ENCODE measurements at regions not wholly inside any gene's neighbourhood (a gene's known extent, or its start where the extent isn't known, plus 50 kb on each side); places are given as distances from the start of the nearest gene placed in this dataset.

DNA sequence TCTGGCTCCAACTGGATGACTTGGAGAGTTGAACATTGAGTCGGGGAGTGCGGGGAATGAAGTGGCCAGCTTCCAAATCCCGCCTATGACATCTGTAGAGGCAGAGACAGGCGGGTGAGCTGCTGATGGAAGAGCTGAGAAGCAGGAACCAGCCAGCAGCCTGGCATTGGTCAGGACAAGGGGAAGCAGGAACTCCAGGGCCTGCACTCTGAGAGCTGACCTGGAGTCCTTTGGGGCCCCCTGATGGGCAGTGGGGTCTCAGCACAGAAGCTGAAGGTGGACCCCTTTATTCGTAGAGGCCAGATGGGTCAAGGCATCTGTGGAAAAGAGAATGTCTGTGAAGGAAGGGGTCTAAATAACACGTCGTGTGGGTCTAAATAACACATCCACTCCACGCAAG is 57.0 kb downstream of the SEC61G start:
- ATAC-seq (replicated peaks in 6 of 8) = no peak
- Histone ChIP-seq H3K27ac (no peak overlapping the region), H3K4me3 (no peak overlapping the region), H3K4me1 (replicated peaks in 1 of 2) (no peaks in the 10 kb centered on the region)
- 6 to 100% (median 92%) methylated on average over 3 to 6 of the region's 8 CpGs; no CpG with 5 or more reads in 3 of the 10 experiments for WGBS, 10 experiments
- in situ Hi-C loops (cut with MboI; ENCODE audit: low pct_unique_long_range_greater_than_20kb in 2 of 9, low sequenced_read_pairs in 9 of 9, unreplicated experiment in 9 of 9) = no loop called here

DNA sequence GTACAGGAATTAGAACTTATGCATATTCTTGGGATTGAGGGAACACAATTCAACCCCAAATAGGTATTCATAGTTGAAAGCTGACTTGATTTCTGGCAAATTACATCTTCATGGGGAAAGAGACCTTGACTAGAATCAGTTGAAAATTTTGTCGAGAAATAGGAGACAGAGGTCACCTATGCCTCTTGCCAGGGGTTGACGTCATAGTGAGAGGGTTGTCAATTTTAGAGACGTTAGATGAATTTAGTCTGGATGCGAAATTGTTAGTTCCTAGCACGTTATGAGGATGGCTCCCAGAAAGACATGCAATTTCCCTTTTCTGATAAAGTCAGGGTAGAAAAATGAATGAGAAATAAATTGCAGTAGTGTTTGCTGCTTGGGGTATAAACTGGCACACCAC is 59.3 kb downstream of the SEC61G start:
- in situ Hi-C loops (cut with MboI; ENCODE audit: low pct_unique_long_range_greater_than_20kb in 2 of 9, low sequenced_read_pairs in 9 of 9, unreplicated experiment in 9 of 9) = no loop called here
- no peak overlapping the region for H3K27ac ChIP-seq
- no peaks in the 10 kb centered on the region for H3K4me1 ChIP-seq (replicated peaks in 1 of 2)
- no peak overlapping the region for H3K4me3 ChIP-seq
- no peak for ATAC-seq (replicated peaks in 6 of 8)
- whole genome bisulfite sequencing, 10 experiments = 0 to 100% (median 50%) methylated on average over 1 to 5 of the region's 5 CpGs; no CpG with 5 or more reads in 1 of the 10 experiments

DNA sequence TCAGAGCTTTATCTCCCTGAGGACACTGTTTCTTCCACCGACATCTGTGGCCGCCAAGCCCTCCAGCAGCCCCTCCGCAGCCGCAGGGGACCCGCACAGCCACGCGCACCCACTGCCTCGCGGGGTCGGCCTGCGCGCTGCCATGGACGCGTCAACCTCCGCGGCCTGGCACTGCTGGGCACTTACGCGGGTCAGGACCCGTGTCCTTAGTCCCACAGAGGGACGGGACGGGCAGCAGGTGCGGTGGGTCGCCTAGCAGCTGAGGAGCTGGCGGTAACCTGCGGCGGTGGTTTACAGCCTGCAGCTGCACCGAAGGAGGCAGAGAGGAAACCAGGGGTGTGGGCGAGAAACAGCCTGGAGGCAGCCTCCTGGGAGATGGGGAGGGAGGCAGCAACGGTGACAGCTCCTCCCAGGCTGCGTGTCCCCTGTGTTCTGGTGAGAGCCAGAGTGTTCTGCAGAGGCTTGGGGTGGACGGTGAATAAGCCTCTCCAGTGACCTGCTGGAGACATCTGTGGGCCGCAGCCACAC is 61.3 kb downstream of the SEC61G start:
- 45 to 91% (median 81%) methylated on average over 2 to 21 of the region's 32 CpGs; no CpG with 5 or more reads in 6 of the 10 experiments for WGBS, 10 experiments
- in situ Hi-C loops (cut with MboI; ENCODE audit: low pct_unique_long_range_greater_than_20kb in 2 of 9, low sequenced_read_pairs in 9 of 9, unreplicated experiment in 9 of 9) = no loop called here
- Histone ChIP-seq H3K4me1 (replicated peaks in 1 of 2) (peaks cover 0 to 2% of the 10 kb centered on the region in 2 donors), H3K4me3 (no peak overlapping the region), H3K27ac (no peak overlapping the region)
- ATAC-seq (replicated peaks in 6 of 8) = no peak

DNA sequence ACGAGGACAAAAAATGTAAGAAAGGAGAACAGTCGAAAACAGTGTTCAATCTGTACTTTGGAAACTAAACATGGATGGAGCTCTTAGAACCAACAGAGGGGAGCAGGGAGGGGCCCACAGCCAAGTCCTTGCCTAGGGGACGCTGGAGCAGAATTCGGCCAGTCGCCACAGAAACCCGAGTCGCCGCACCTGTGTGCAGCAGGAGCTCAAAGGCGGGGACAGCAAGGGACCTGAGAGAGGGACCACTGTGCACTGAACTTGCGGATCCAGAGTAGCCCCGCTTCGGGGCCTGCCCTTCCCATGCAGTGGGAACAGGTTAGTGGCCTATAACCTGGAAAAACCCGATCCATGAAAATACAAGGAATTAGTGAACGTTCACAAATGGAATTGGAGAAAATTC is 68.1 kb downstream of the SEC61G start:
- ATAC-seq (replicated peaks in 6 of 8) = no peak
- 20 to 91% (median 87%) methylated on average over 1 to 7 of the region's 14 CpGs; no CpG with 5 or more reads in 6 of the 10 experiments for WGBS, 10 experiments
- no peak overlapping the region for H3K27ac ChIP-seq
- no peak overlapping the region for H3K4me3 ChIP-seq
- peaks cover 0 to 2% of the 10 kb centered on the region in 2 donors for H3K4me1 ChIP-seq (replicated peaks in 1 of 2)
- in situ Hi-C loops (cut with MboI; ENCODE audit: low pct_unique_long_range_greater_than_20kb in 2 of 9, low sequenced_read_pairs in 9 of 9, unreplicated experiment in 9 of 9) = no loop called here

DNA sequence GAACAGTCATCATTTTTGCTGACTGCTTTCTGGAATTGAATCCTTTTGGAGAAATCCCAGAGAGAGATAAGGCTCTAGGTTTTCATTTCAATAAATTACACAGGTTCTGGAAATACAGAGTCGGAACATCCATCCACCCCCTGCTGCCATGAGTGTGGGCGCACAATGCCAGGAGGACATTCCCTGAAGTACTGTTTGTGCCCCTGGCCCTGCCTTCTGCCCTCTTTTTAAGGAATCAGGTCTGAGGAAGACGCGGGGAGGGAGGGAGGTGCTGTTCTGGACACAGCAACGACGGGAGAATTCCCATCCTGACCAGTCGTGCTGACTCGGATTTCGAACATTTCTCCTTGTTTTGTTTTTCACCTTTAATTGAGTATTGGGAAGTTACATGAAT is 69.0 kb downstream of the SEC61G start:
- no peak for ATAC-seq (replicated peaks in 6 of 8)
- Histone ChIP-seq H3K4me1 (replicated peaks in 1 of 2) (peaks cover 0 to 2% of the 10 kb centered on the region in 2 donors), H3K4me3 (no peak overlapping the region), H3K27ac (no peak overlapping the region)
- 29 to 100% (median 82%) methylated on average over 1 to 9 of the region's 9 CpGs for WGBS, 10 experiments
- in situ Hi-C loops (cut with MboI; ENCODE audit: low pct_unique_long_range_greater_than_20kb in 2 of 9, low sequenced_read_pairs in 9 of 9, unreplicated experiment in 9 of 9) = no loop called here

DNA sequence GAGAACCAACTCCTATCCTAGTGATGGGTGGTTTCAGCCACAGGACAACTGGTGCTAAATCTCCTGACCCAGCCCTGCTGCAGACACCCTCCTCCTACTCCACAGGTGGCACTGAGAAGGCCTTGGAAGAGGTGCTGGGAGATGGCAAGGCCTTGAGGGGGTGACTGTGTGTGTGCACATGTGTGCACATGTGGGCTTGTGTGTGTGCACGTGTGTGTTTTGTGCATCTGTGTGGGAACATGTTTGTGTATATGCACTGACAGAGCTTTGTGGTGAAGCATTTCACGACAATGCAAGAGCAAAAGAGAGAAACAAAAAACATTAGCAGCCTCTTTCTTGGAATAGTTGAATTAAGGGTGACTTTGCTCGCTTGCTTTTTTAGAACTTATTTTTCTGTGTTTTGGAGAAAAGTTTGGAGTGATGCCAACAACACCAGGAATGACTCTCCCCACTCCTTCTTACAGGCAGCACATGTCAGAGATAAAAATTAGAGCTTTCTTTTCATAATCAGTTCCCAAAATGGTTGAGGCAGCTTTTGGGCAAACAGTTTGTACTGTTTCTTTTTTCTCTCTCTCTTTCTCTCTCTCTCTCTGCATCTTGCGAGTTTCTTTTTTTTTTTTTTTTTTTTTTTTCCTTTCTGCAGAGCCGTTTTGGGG is 69.5 kb downstream of the SEC61G start:
- Histone ChIP-seq H3K4me1 (replicated peaks in 1 of 2) (peaks cover 0 to 2% of the 10 kb centered on the region in 2 donors), H3K27ac (no peak overlapping the region), H3K4me3 (no peak overlapping the region)
- in situ Hi-C loops (cut with MboI; ENCODE audit: low pct_unique_long_range_greater_than_20kb in 2 of 9, low sequenced_read_pairs in 9 of 9, unreplicated experiment in 9 of 9) = no loop called here
- ATAC-seq (replicated peaks in 6 of 8) = no peak
- 24 to 100% (median 74%) methylated on average over 2 to 5 of the region's 5 CpGs for WGBS, 10 experiments

DNA sequence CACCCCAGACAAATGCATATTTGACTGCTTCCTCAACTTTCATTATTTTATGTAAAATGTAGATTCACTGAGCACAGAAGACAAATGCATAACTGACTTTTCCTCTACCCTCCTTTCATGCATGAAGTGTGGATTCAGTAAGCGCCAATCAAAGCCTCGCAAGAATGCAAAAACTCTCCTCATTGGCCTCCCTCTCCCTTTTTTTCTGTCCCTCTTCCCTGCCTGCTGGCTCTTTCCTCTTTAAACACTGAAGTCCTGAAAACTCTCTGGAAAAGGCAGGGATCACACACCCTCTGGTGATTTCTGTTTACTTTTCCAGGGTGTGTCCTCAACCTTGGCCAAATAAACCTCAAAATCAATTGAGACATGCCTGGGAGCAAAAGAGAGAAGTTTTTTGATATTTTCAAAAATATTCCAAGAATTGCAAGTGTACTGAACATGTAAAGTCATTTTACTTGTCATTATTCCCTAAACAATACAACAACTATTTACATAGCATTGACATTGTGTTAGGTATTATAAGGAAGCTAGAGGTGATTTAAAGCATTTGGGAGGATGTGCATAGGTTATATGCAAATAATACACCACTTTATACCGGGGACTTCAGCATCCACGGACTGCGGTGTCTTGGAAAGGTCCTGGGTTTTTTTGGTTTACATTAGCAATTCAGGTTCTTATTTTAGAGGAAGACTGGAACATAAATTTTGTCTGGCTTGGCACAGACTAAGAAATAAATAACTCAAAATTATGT is 71.4 kb downstream of the SEC61G start:
- H3K4me1 ChIP-seq (replicated peaks in 1 of 2) = no peaks in the 10 kb centered on the region
- no peak overlapping the region for H3K27ac ChIP-seq
- H3K4me3 ChIP-seq = no peak overlapping the region
- peak in 3 of 8 experiments; percentile 94 to 98 (median 95) for ATAC-seq (replicated peaks in 6 of 8)
- in situ Hi-C loops (cut with MboI; ENCODE audit: low pct_unique_long_range_greater_than_20kb in 2 of 9, low sequenced_read_pairs in 9 of 9, unreplicated experiment in 9 of 9) = no loop called here
- WGBS, 10 experiments = 0 to 100% (median 66%) methylated on average over 2 to 5 of the region's 5 CpGs; no CpG with 5 or more reads in 2 of the 10 experiments

DNA sequence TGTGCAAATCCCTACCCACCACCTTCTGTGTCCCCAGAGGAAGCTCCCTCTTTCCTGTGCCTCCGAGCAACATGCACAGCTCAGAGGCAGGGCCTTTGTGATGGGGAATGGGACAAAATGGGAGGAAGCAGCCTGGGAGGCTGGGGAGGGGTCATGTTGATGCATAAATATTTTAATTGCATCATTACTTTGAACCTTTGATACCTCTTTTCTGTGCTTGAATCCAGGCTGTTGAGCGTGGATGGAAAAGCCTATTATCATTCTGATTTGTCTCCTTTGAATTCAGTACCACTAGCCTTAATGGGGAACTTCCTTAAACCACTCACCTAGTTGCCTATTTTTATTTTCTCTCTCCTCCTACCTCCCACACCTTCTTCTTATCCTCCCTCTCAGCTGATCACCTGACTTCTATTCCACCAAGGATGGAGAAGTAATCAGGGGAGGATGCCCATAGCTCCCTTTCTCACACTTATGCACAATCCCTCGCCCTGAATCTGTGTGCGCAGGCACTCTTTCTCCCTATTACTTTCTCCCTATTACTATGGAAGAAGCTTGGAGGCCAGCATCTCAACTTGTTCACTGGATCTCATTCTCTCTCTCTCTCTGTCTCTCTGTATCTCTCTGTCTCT is 78.5 kb downstream of the SEC61G start:
- in situ Hi-C loops (cut with MboI; ENCODE audit: low pct_unique_long_range_greater_than_20kb in 2 of 9, low sequenced_read_pairs in 9 of 9, unreplicated experiment in 9 of 9) = no loop called here
- no peak overlapping the region for H3K27ac ChIP-seq
- ATAC-seq (replicated peaks in 6 of 8) = no peak
- H3K4me1 ChIP-seq (replicated peaks in 1 of 2) = no peaks in the 10 kb centered on the region
- WGBS, 10 experiments = 29 to 88% (median 64%) methylated on average over 1 to 4 of the region's 4 CpGs; no CpG with 5 or more reads in 2 of the 10 experiments
- no peak overlapping the region for H3K4me3 ChIP-seq

DNA sequence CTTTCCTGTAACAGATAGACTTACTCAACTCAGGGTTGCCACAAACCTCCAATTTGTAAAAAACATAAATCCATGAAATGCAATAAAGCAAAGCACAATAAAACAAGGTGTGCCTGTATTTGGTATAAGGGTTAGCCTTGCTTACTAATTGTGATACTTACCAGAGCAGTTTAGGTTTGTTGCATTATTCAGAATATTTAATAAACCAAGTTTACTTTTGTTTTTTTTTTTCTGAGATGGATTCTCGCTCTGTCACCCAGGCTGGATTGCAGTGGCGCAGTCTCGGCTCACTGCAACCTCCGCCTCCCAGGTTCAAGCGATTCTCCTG is 79.6 kb downstream of the SEC61G start:
- peak in 1 of 8 experiments; percentile 64 for ATAC-seq (replicated peaks in 6 of 8)
- in situ Hi-C loops (cut with MboI; ENCODE audit: low pct_unique_long_range_greater_than_20kb in 2 of 9, low sequenced_read_pairs in 9 of 9, unreplicated experiment in 9 of 9) = no loop called here
- H3K27ac ChIP-seq = no peak overlapping the region
- no peaks in the 10 kb centered on the region for H3K4me1 ChIP-seq (replicated peaks in 1 of 2)
- WGBS, 10 experiments = 13 to 100% (median 94%) methylated on average over 2 to 5 of the region's 5 CpGs; no CpG with 5 or more reads in 5 of the 10 experiments
- no peak overlapping the region for H3K4me3 ChIP-seq

DNA sequence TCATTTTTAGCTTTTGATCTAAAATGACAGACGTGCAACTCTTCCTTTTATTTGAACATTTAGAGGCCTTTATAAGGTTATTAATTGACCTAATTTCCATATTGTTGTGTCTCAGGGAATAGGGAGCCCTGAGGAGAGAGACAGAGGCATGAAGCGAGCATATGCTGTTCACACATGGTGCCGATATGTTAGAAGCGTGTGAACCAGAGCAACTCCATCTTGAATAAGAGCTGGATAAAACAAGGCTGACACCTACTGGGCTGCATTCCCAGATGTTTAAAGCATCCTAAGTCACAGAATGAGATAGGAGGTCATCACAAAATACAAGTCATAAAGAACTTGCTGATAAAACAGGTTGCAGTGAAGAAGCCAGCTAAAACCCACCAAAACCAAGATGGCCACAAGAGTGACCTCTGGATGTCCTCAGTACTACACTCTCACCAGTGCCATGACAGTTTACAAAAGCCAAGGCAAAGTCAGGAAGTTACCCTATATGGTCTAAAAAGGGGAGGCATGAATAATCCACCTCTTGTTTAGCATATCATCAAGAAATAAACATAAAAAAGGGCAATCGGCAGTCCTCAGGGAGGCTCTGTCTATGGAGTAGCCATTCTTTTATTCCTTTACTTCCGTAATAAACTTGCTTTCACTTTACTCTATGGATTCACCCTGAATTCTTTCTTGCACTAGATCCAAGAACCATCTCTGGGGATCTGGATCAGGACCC is 80.1 kb downstream of the SEC61G start:
- in situ Hi-C loops (cut with MboI; ENCODE audit: low pct_unique_long_range_greater_than_20kb in 2 of 9, low sequenced_read_pairs in 9 of 9, unreplicated experiment in 9 of 9) = no loop called here
- Histone ChIP-seq H3K4me3 (no peak overlapping the region), H3K27ac (no peak overlapping the region), H3K4me1 (replicated peaks in 1 of 2) (no peaks in the 10 kb centered on the region)
- peak in 2 of 8 experiments; percentile 32 to 67 for ATAC-seq (replicated peaks in 6 of 8)
- WGBS, 10 experiments = 25 to 100% (median 67%) methylated on average over 1 to 6 of the region's 6 CpGs; no CpG with 5 or more reads in 1 of the 10 experiments

DNA sequence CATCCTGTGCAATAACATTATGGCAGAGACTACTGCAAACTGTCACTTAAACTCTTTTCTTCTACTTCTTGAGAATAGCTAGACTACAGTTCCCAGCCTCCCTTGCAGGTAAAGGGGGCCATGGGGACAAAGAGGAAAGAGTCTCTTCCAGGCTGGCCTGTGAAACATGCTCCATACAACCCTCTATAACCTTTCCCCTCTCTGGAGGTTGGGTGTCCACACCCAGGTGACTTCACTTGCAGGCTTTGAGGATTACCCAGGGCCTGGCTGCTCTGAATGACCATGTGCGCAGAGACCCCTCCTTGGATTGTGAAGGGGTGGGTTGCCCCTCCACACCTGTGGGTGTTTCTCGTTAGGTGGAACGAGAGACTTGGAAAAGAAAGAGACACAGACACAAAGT is 84.1 kb downstream of the SEC61G start:
- WGBS, 10 experiments = 20 to 90% (median 86%) methylated on average over 1 to 2 of the region's 3 CpGs; no CpG with 5 or more reads in 7 of the 10 experiments
- ATAC-seq (replicated peaks in 6 of 8) = no peak
- Histone ChIP-seq H3K4me1 (replicated peaks in 1 of 2) (no peaks in the 10 kb centered on the region), H3K27ac (no peak overlapping the region), H3K4me3 (no peak overlapping the region)
- in situ Hi-C loops (cut with MboI; ENCODE audit: low pct_unique_long_range_greater_than_20kb in 2 of 9, low sequenced_read_pairs in 9 of 9, unreplicated experiment in 9 of 9) = no loop called here

DNA sequence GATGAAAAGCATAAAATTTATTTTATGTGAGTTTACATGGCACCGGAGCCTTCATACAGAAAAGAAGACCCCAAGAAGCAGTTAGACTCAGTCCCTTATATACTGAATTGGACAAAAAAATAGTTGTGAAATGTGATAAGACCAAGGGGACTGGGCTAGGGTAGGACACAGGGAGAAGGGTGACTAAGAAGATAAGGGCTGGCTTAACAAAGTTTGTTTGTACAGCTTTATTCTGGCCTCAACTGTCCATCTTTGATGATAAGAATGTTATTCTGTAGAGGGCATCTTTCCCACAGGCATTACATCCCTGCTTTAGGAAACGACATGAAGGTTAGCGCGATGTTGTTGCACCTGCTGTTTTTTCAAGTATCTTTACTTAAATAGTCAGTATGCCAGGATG is 86.5 kb downstream of the SEC61G start:
- H3K27ac ChIP-seq = no peak overlapping the region
- H3K4me3 ChIP-seq = no peak overlapping the region
- ATAC-seq (replicated peaks in 6 of 8) = no peak
- WGBS, 10 experiments = 39 to 96% (median 72%) methylated on average over 2 to 4 of the region's 4 CpGs; no CpG with 5 or more reads in 4 of the 10 experiments
- no peaks in the 10 kb centered on the region for H3K4me1 ChIP-seq (replicated peaks in 1 of 2)
- in situ Hi-C loops (cut with MboI; ENCODE audit: low pct_unique_long_range_greater_than_20kb in 2 of 9, low sequenced_read_pairs in 9 of 9, unreplicated experiment in 9 of 9) = no loop called here

Measured in motor neuron (in vitro differentiated cells).